Kidney capillary endothelial cell (primary cell): ENCODE measurements at regions not wholly inside any gene's neighbourhood (a gene's known extent, or its start where the extent isn't known, plus 50 kb on each side); places are given as distances from the start of the nearest gene placed in this dataset.

Experiments
- DNase-seq: peaks from one replicate; pipeline ENCODE4 v3.0.0-alpha.2; 2018; ENCODE audit warnings: low spot score

DNA sequence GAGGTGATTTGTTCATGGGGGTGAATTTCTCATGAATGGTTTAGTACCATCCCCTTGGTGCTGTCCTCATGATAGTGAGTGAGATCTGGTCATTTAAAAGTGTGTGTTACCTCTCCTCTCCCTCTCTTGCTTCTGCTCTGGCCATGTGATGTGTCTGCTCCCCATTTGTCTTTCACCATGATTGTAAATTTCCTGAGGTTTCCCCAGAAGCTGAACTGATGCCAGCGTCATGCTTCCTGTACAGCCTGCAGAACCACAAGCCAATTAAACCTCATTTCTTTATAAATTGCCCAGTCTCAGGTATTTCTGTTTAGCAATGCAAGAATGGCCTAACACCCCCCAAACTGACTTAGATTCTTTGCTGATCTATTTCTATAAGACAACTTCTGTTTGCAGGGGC, 249.4 kb upstream of the B3GALT2 start:
- no peak for DNase-seq

DNA sequence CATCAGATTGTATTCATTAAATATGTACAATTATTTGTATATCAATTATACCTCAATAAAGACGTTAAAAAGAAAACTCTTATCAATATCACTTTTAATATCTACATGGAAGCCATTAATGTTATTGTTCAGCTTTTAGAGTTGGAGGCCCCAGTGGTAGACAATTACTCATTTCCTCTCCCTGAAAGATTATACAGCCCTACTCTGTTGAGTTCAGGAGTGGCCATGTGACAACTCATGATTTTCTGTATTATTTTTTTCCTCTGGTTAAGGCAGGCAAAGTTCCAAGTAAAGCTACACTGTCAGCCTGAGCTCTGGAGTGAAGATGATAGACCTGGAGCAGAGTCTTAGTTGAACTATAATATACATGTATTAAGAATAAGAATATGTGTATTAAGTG, 247.9 kb upstream of the B3GALT2 start:
- peak; percentile 42 for DNase-seq

DNA sequence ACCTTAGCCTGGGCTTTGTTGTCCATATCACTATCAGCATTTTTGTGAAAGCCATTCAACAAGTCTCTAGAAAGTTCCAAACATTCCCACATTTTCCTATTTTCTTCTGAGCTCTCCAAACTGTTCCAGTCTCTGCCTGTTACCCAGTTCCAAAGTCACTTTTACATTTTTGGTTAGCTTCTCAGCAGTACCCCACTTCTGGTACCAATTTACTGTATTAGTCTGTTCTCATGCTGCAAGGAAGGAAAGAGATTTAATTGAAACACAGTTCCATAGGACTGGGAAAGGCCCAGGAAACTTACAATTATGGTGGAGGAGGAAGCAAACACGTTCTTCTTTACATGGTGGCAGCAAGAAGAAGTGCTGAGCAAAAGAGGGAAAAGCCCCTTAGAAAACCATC, 247.2 kb upstream of the B3GALT2 start:
- DNase-seq = no peak

DNA sequence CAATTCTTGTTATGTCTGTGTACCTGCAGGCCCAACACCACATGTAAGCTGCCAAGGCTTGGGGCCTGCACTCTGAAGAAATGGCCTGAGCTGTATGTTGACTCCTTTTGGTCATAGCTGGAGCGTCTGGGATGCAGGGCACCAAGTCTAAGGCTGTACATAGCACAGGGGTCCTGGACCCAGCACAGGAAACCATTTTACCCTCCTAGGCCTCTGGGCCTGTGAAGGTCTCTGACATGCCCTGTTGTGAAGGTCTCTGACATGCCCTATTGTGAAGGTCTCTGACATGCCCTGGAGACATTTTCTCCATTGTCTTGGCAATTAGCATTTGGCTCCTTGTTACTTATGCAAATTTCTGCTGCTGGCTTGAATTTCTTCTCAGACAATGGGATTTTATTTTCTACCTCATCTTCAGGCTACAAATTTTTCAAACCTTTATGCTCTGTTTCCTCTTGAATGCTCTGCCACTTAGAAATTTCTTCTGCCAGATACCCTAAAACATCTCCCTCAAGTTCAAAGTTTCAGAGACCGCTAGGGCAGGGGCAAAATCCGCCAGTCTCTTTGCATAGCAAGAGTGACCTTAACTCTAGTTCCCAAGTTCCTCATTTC, 246.7 kb upstream of the B3GALT2 start:
- DNase-seq = no peak

DNA sequence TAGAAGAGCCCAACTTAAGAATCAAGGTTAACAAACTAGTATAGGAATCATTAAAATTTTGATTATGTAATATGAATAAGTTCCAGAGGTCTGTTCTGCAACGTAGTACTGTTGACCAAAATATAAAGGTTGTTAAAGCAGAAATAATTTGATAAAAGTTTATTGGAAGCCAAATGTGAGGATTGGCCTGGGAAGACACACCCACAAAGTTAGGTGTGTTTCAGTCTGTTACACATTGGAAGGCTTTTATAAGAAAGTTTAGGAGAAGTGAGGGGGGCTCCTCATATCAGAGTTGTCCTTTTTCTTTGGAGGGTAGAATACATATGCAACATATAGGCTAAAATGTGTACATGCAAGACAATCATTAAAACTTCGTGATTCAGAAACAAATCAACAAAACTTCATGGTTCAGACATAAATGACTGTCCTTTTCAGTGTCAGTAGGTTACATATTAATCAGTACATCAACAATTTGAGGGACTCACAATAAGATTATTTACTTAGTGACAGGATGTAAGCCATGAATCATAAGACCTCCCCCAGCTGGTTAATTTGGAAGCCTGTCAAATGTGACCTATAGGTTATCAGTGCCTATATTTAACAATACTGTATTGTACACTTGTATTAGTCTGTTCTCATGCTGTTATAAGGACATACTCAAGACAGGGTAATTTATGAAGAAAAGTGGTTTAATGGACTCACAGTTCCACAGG, 245.0 kb upstream of the B3GALT2 start:
- DNase-seq = peak; percentile 7

GRCh38 chr1:193427524-193427923, 241.1 kb upstream of the B3GALT2 start:
- no peak for DNase-seq

DNA sequence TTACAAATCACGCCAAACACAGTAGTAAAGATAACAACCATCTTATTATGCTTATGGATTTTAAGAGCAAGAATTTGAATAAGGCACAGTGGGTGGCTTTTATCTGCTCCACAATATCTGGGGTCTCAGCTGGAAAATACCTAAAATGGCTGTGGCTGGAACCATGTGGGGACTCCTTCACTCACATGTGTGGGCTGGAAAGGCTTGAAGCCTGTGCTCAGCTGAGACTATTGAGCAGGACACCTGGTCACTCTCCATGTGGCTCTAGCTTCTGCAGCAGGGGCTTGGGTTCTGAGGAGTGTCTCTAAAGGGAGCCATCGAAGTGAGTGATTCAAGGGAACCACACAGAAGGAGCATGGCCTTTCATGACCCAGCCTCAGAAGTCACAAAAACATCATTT, 239.6 kb upstream of the B3GALT2 start:
- no peak for DNase-seq

- no peak for DNase-seq
Observed at GRCh38 chr1:193421487-193421886, 235.1 kb upstream of the B3GALT2 start.

DNA sequence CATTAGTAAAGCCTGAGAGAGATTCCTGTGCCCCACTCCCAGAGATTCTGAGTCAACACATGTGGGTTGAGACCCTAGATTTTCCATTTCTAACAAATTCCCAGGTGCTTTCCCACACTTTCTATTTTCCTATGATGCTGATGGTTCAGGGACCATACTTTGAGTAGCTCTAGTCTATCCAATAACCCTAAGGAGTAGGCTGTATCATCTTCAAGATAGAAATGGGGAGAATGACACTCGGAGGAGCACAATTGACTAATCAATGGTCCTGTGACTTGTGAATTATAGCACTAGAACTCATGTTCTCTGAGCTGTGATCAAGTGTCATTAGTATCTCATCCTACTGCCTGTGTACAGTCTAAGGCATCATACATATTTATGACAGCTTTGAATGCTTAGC, 232.9 kb upstream of the B3GALT2 start:
- DNase-seq = no peak

GRCh38 chr1:193418745-193419058, 232.3 kb upstream of the B3GALT2 start:
- DNase-seq = no peak

DNA sequence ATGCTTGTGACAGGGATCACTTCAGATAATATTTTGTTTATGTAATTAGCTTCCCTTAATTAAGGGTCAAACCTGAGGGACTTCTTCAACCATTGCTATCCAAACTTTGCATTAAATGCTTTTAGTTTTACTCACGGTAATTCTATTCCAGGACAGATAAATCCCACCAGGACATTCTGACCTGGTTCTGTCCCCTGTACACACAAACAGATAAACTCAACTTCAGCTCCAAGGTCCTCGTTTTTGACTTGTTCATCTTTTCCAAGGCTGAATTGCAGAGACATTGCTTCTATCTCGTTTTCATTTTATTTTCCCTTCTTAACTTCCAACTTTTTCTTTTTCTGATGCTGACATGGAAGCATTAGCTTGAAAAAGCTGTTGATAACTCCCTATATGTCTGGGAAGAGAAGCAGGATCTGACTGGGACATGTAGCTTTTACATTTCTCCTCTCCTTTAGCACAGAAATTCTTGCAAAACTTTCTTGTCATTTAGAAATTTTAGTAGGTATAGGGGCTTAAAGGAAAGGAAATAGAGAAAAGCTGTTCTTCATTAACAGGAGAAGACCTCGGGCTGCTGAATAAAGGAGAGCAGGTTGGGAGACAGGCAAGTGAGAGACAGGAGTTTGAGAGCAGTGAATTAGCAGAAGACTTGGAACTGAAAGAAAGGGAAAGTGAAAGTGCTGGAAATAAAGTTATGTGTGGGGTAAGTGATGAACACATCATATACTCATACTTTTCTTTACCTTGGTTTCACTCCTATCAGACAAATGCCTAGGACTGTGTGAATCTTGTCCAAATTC, 231.7 kb upstream of the B3GALT2 start:
- DNase-seq = no peak

DNA sequence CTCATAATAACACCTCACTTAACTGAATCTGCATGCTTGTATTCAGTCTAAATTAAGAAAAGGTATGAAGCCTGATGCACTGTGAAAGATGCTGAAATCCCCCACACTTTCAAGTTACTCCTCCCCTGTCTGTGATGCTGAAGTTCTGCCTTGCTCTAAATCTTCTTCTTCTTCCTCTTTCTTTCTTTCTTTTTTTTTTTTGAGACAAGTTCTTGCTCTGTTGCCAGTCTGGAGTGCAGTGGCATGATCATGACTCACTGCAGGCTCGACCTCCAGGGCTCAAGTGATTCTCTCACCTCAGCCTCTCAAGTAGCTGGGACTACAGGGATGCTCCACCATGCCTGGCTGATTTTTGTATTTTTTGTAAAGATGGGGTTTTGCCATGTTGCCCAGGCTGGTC, 231.0 kb upstream of the B3GALT2 start:
- no peak for DNase-seq

DNA sequence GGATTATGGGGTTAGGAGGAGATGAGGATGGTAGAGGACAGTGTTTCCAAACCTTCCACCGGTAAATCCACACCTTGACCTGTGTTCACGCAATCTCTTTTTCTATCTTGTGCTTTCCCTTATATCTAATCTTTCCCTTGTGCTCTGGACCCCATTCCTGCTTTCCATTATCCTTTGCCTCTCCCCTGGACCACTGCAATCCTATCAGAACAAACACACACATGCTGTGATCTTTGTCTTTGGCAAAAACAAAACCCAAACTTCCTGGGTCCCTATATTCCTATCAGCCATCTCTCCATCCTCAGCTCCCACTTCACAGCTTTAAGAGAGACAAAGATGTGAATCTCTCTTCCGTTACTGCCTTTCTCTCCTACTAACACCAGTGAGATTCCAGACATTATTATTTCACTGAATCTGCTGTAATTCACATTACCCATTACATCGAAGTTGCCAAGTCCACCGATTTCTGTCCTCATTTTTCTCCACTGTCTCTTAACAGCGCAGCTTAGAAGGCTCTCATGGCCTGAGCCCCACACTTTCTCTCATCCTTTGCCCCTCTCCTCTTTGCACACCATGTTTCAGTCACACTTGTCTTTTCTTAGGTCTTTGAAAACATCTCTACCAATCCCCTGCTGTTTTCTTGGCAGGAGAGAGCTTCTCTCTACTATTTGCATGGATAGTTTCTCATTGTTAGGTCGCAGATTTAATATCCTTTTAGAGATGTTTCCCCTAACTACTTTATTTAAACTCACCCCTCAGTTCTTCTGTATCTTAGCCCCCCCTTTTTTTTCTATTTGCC, 230.0 kb upstream of the B3GALT2 start:
- DNase-seq = no peak

GRCh38 chr1:193415256-193415655, 228.8 kb upstream of the B3GALT2 start:
- DNase-seq = no peak

- no peak for DNase-seq
Observed at GRCh38 chr1:193413376-193413775, 227.0 kb upstream of the B3GALT2 start.

DNA sequence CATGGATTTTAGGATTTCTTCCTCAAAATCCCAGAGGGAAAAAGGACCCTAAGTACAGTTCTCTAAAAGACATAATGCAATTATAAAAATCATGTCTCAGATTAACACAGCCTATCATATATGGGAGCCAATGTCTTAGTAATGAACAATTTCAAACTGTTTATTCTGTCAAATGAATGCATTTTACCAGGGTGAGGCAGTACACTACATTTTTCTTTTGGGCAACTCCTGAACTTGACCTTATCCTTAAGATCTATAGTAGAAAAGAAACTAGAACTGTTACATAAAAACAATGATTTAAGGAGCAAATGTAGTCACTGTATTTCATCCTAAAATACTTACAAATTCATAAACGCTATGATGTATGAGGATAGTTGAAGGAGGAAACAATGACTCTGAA, 226.3 kb upstream of the B3GALT2 start:
- no peak for DNase-seq

DNA sequence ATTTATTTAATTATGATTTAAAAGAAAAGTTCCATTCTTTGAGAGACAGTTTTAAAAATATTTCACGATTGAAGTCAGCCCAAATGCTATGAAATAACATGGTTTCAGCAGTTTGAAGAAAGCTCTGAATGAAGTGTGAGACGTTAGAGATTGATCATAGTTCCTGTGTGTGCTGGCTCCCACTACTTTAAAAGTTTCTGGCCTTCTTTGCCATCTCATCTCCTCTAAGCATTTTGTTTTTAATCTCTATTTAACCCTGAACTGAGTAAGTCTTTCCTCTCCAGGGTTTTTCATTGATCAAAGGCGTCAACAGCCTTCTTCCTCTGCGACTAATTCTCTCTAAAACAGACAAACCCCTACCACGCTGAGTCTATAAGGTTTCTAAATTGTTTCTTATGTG, 225.3 kb upstream of the B3GALT2 start:
- no peak for DNase-seq

- no peak for DNase-seq
Observed at GRCh38 chr1:193411215-193411614, 224.8 kb upstream of the B3GALT2 start.

DNA sequence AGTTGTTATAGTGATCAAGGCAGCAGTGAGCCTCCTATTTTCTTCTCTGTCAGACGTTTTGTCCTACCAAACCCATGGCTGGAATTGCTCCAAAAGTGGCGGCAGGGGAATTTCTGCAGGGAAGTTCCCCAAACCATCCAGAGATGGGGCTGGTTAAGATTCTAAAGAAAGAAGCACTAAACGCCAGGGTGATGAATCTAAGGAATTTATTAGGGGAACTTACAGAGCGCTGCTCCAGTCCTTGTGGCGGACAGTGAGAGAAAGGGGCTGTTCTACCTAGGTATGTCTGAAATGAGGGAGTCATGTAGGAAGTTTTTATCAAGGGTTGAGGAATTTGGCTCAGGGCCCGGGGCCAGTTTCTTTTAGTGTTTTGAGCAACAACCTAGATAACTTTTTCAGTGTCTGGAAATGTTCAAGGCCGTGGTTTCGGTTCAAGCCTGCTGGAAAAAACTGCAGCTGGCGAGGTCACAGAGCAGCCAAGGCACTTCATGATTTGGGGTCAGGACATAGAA, 222.4 kb upstream of the B3GALT2 start:
- no peak for DNase-seq

DNA sequence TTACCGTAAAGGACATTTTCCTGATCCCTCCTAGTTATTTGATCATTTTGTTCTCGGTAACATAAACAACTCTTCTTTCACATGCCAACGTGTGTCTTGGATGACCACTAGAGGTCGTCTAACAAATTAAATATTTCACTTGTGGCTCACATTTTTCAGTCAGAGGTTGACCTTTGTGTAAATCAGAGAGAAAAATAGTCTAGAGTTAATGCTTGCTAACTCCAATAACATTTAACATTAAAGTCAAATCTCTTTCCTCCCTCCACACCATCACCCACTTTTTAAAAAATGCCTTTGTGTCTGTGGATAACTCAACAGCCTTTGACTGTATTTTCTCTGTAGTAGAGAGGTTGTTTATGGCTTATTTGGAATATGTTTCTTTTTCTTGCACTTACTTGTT, 220.5 kb upstream of the B3GALT2 start:
- peak; percentile 48 for DNase-seq

GRCh38 chr1:193404236-193404635, 217.8 kb upstream of the B3GALT2 start:
- no peak for DNase-seq

- DNase-seq = no peak
Observed at GRCh38 chr1:193402977-193403376, 216.6 kb upstream of the B3GALT2 start.
